Calu3 (cell line): ENCODE measurements at regions not wholly inside any gene's neighbourhood (a gene's known extent, or its start where the extent isn't known, plus 50 kb on each side); places are given as distances from the start of the nearest gene placed in this dataset.

Experiments used
- BruUV-seq: library from RNA; stranded (reverse); fragments of 400-500 nt; replicated peaks from 2 replicates; lab custom pipeline; 2021; lab: Mats Ljungman, UMichigan
- CTCF ChIA-PET: fragments of 300-600 bp; sonication (Branson Sonifier 250); formaldehyde crosslinking; loops from one replicate; lab custom pipeline; 2022; ENCODE audit warnings: antibody characterized with exemption; lab: Charles Lee
- DNase-seq: peaks from one replicate; pipeline ENCODE4 v3.0.0; 2022
- H3K27ac Mint-ChIP-seq: one replicate; pipeline ENCODE4 v1.8.0; 2022; ENCODE audit warnings: mixed read lengths; ENCODE audit not compliant: unreplicated experiment
- H3K27me3 Mint-ChIP-seq: one replicate; pipeline ENCODE4 v1.8.0; 2022; ENCODE audit warnings: mixed read lengths; ENCODE audit not compliant: unreplicated experiment
- H3K36me3 Mint-ChIP-seq: one replicate; pipeline ENCODE4 v1.8.0; 2022; ENCODE audit warnings: mild to moderate bottlenecking, moderate library complexity, mixed read lengths; ENCODE audit not compliant: insufficient read depth, unreplicated experiment
- H3K4me1 Mint-ChIP-seq: one replicate; pipeline ENCODE4 v1.8.0; 2022; ENCODE audit warnings: mild to moderate bottlenecking, low read depth, mixed read lengths; ENCODE audit not compliant: unreplicated experiment
- H3K4me3 Mint-ChIP-seq: one replicate; pipeline ENCODE4 v1.8.0; 2022; ENCODE audit warnings: mild to moderate bottlenecking, low read depth, moderate library complexity, mixed read lengths; ENCODE audit not compliant: unreplicated experiment
- H3K9me3 Mint-ChIP-seq: one replicate; pipeline ENCODE4 v1.8.0; 2022; ENCODE audit warnings: low read depth, mixed read lengths; ENCODE audit not compliant: unreplicated experiment
- intact Hi-C: fragments of 100-400 bp; cut with micrococcal nuclease; formaldehyde crosslinking; loops from one replicate; pipeline ENCODE4 v1.10.0; 2022; ENCODE audit not compliant: unreplicated experiment
- TF ChIP-seq, protein P1 (sequence below): fragments of 200-600 bp; IDR thresholded peaks from one replicate; pipeline ENCODE4 v1.8.0; 2022; ENCODE audit warnings: antibody characterized with exemption; ENCODE audit not compliant: unreplicated experiment

- no peaks in the 10 kb centered on the region for H3K36me3 Mint-ChIP-seq
- peaks cover 20% of the 10 kb centered on the region for H3K27me3 Mint-ChIP-seq
- intact Hi-C loops, result no loop called here
- H3K9me3 Mint-ChIP-seq, result no peaks in the 10 kb centered on the region
- CTCF ChIA-PET, result no interaction called here
- no peak overlapping the region for H3K27ac Mint-ChIP-seq
- H3K4me3 Mint-ChIP-seq, result no peak overlapping the region
- BruUV-seq, result no TSS peak
- DNase-seq, result no peak
- H3K4me1 Mint-ChIP-seq, result no peaks in the 10 kb centered on the region
- TF ChIP-seq, protein P1, sequence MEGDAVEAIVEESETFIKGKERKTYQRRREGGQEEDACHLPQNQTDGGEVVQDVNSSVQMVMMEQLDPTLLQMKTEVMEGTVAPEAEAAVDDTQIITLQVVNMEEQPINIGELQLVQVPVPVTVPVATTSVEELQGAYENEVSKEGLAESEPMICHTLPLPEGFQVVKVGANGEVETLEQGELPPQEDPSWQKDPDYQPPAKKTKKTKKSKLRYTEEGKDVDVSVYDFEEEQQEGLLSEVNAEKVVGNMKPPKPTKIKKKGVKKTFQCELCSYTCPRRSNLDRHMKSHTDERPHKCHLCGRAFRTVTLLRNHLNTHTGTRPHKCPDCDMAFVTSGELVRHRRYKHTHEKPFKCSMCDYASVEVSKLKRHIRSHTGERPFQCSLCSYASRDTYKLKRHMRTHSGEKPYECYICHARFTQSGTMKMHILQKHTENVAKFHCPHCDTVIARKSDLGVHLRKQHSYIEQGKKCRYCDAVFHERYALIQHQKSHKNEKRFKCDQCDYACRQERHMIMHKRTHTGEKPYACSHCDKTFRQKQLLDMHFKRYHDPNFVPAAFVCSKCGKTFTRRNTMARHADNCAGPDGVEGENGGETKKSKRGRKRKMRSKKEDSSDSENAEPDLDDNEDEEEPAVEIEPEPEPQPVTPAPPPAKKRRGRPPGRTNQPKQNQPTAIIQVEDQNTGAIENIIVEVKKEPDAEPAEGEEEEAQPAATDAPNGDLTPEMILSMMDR, result no peak
These were observed 57.2 kb upstream of the PCSK2 start for GRCh38 chr20:17169585-17170136.

- H3K27ac Mint-ChIP-seq, result no peak overlapping the region
- no peak for DNase-seq
- TF ChIP-seq, protein P1, result no peak
- H3K9me3 Mint-ChIP-seq, result no peaks in the 10 kb centered on the region
- peaks cover 20% of the 10 kb centered on the region for H3K27me3 Mint-ChIP-seq
- CTCF ChIA-PET, result no interaction called here
- no peaks in the 10 kb centered on the region for H3K36me3 Mint-ChIP-seq
- H3K4me1 Mint-ChIP-seq, result no peaks in the 10 kb centered on the region
- no TSS peak for BruUV-seq
- H3K4me3 Mint-ChIP-seq, result no peak overlapping the region
- intact Hi-C loops, result no loop called here
These were observed 55.0 kb upstream of the PCSK2 start for GRCh38 chr20:17171746-17172280.

GRCh38 chr20:17172836-17173516 is 53.9 kb upstream of the PCSK2 start:
- Mint-ChIP-seq H3K27me3 (peaks cover 20% of the 10 kb centered on the region), H3K27ac (no peak overlapping the region), H3K9me3 (no peaks in the 10 kb centered on the region), H3K36me3 (no peaks in the 10 kb centered on the region), H3K4me1 (no peaks in the 10 kb centered on the region), H3K4me3 (no peak overlapping the region)
- CTCF ChIA-PET, result no interaction called here
- TF ChIP-seq, protein P1, result no peak
- intact Hi-C loops, result no loop called here
- DNase-seq, result no peak
- BruUV-seq, result no TSS peak
